B cell (primary cell): ENCODE measurements at regions not wholly inside any gene's neighbourhood (a gene's known extent, or its start where the extent isn't known, plus 50 kb on each side); places are given as distances from the start of the nearest gene placed in this dataset.

Source experiments
- ATAC-seq: fragments of 200-7000 bp; cut with Tn5 transposase; one replicate; pipeline ENCODE4 v1.10.0; 2021; ENCODE audit warnings: low read depth, mild to moderate bottlenecking, moderate number of reproducible peaks, moderate library complexity
- CTCF ChIA-PET: fragments of 350-600 bp; sonication (Branson Sonifier 250); formaldehyde crosslinking; loops from one replicate; lab custom pipeline; 2021; ENCODE audit warnings: antibody characterized with exemption, inconsistent platforms; lab: Charles Lee
- POLR2A ChIA-PET: fragments of 350-600 bp; sonication (Branson Sonifier 250); formaldehyde crosslinking; loops from one replicate; lab custom pipeline; 2021; ENCODE audit warnings: antibody characterized with exemption; lab: Charles Lee
- DNase-seq: peaks from one replicate; pipeline ENCODE4 v3.0.0; 2013
- H2AFZ ChIP-seq: 2 replicates; pipeline ENCODE4 v1.6.1; 2012; ENCODE audit warnings: mild to moderate bottlenecking, low read depth, low read length; ENCODE audit not compliant: insufficient read depth, poor library complexity, severe bottlenecking
- H3K27ac ChIP-seq, 2 donors: 1 replicate in 1 of 2; 2 replicates in 1 of 2; pipeline ENCODE4 v1.5.1; 2012 to 2013; ENCODE audit warnings: low read length in 2 of 2, mild to moderate bottlenecking in 2 of 2, moderate library complexity in 1 of 2
- H3K27me3 ChIP-seq, 4 experiments: fragments of 200-600 bp in 1 of 4; sonication (generic) in 1 of 4; replicated peaks in 1 of 4; 1 replicate in 2 of 4; 2 replicates in 2 of 4; pipeline versions ENCODE4 v1.6.1 to v1.7.0; 2013 to 2016; ENCODE audit warnings: low read length in 3 of 4, mild to moderate bottlenecking in 2 of 4, mixed read lengths in 1 of 4, moderate library complexity in 1 of 4; ENCODE audit not compliant: insufficient read depth in 4 of 4, control insufficient read depth in 3 of 4; ENCODE audit errors: control extremely low read depth in 1 of 4
- H3K36me3 ChIP-seq, 2 experiments: replicated peaks in 1 of 2; 1 replicate in 1 of 2; 2 replicates in 1 of 2; pipeline versions ENCODE4 v1.6.1 to v1.7.1; 2013; ENCODE audit warnings: low read length in 1 of 2; ENCODE audit not compliant: insufficient read depth in 2 of 2, control insufficient read depth in 1 of 2; ENCODE audit errors: control extremely low read depth in 1 of 2, extremely low read depth in 1 of 2
- H3K4me1 ChIP-seq, 2 donors: fragments of 200-600 bp in 1 of 2; sonication (generic) in 1 of 2; 1 replicate in 1 of 2; 2 replicates in 1 of 2; pipeline versions ENCODE4 v1.5.1 to v1.6.1; 2013 to 2017; ENCODE audit warnings: low read length in 2 of 2; ENCODE audit not compliant: control insufficient read depth in 2 of 2, insufficient read depth in 2 of 2
- H3K4me2 ChIP-seq: replicated peaks from 2 replicates; pipeline ENCODE3; 2012; ENCODE audit warnings: mild to moderate bottlenecking, low read depth, low read length; ENCODE audit not compliant: poor library complexity, severe bottlenecking
- H3K4me3 ChIP-seq, 5 experiments: fragments of 200-600 bp in 1 of 5; sonication (generic) in 1 of 5; 1 replicate in 3 of 5; 2 replicates in 2 of 5; pipeline versions ENCODE4 v1.5.1 to v1.7.0; 2011 to 2016; ENCODE audit warnings: low read length in 4 of 5, mild to moderate bottlenecking in 4 of 5, low read depth in 2 of 5, control low read depth in 1 of 5, moderate library complexity in 1 of 5; ENCODE audit not compliant: insufficient read depth in 1 of 5; ENCODE audit errors: control extremely low read depth in 1 of 5, extremely low read depth in 1 of 5
- H3K79me2 ChIP-seq: fragments of 200-600 bp; sonication (generic); one replicate; pipeline ENCODE4 v1.6.0; 2016; ENCODE audit warnings: low read length; ENCODE audit not compliant: control insufficient read depth, insufficient read depth
- H3K9ac ChIP-seq: fragments of 200-600 bp; sonication (generic); 2 replicates; pipeline ENCODE4 v1.6.1; 2017; ENCODE audit warnings: mild to moderate bottlenecking, low read length, moderate library complexity
- H3K9me3 ChIP-seq, 3 donors: one replicate each; pipeline versions ENCODE4 v1.6.1 to v1.7.1; 2013; ENCODE audit warnings: low read length in 2 of 3; ENCODE audit not compliant: control insufficient read depth in 2 of 3, insufficient read depth in 1 of 3; ENCODE audit errors: control extremely low read depth in 1 of 3
- H4K20me1 ChIP-seq: 2 replicates; pipeline ENCODE4 v1.6.0; 2012; ENCODE audit warnings: mild to moderate bottlenecking, low read length; ENCODE audit not compliant: insufficient read depth, control insufficient read depth, poor library complexity, severe bottlenecking
- H3K27ac Mint-ChIP-seq: one replicate; pipeline ENCODE4 v1.8.0; 2021; ENCODE audit warnings: mixed read lengths
- H3K27me3 Mint-ChIP-seq: one replicate; pipeline ENCODE4 v1.8.0; 2021; ENCODE audit warnings: mixed read lengths
- H3K4me1 Mint-ChIP-seq: one replicate; pipeline ENCODE4 v1.8.0; 2021; ENCODE audit warnings: mixed read lengths
- H3K4me3 Mint-ChIP-seq: one replicate; pipeline ENCODE4 v1.8.0; 2021; ENCODE audit warnings: mixed read lengths
- H3K9me3 Mint-ChIP-seq: one replicate; pipeline ENCODE4 v1.8.0; 2022; ENCODE audit warnings: mixed read lengths; ENCODE audit not compliant: insufficient read depth
- EZH2 ChIP-seq: IDR thresholded peaks from 2 replicates; pipeline ENCODE4 v1.6.1; 2012; ENCODE audit warnings: borderline replicate concordance, low read depth, mild to moderate bottlenecking, moderate library complexity, low read length; ENCODE audit not compliant: insufficient read depth, poor library complexity, severe bottlenecking
- WGBS: methylation state at CpG from one replicate; pipeline ENCODE4 v1.1.5; 2013; ENCODE audit warnings: missing lambda C conversion rate; ENCODE audit not compliant: insufficient coverage; 5-methylcytosine and 5-hydroxymethylcytosine counted together
- intact Hi-C: fragments of 100-400 bp; cut with micrococcal nuclease; formaldehyde crosslinking; loops from one replicate; pipeline ENCODE4 v1.10.0; 2022
- TF ChIP-seq, protein P1 (sequence below): fragments of 200-600 bp; IDR thresholded peaks from one replicate; pipeline ENCODE4 v1.8.0; 2022; ENCODE audit warnings: antibody characterized with exemption, mild to moderate bottlenecking

DNA sequence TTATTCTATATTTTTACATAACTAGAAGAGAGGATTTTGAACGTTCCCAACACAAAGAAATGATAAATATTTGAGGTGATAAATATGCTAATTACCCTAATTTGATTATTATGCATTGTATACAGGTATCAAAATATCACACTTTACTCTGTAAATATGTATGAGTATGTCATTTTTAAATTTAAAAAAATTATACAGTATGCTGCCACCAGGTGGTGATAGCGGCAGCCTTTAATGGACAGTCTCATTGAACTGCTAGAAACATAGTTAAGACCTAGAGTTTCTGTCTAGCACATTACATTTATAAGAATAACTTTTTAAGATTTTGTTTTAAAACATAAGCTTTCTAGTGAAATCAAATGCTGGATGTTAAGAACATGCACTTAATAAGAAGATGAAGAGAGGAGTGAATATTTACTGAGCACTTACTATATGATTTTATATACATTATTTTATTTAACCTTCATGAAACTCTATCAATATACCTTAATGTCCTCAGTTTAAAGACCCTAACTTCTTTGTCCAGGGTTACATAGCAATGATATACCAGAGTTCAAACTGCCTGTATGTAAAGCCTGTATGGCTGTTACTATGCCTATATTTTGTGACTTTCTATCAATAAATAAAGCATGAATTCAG, 207.1 kb downstream of the NUF2 start:
- peak; percentile 9 for DNase-seq
- no peaks in the 10 kb centered on the region for H4K20me1 ChIP-seq
- no peak overlapping the region for H3K4me3 ChIP-seq
- no peaks in the 10 kb centered on the region for H3K9me3 ChIP-seq
- H3K27me3 ChIP-seq: no peaks in the 10 kb centered on the region
- ATAC-seq: no peak
- ChIA-PET CTCF (interaction anchor here (0.9 to 2.0 kb wide), 2 partner anchors 9 to 10 kb away, joined by 4 to 5 read pairs; no protein-coding TSS in a partner anchor), POLR2A (no interaction called here)
- H3K4me1 Mint-ChIP-seq: no peaks in the 10 kb centered on the region
- H3K36me3 ChIP-seq: no peaks in the 10 kb centered on the region
- no CpG with 5 or more reads among the region's 2 CpGs for WGBS
- H3K9ac ChIP-seq: no peak overlapping the region
- no peaks in the 10 kb centered on the region for H3K9me3 Mint-ChIP-seq
- intact Hi-C loops: no loop called here
- no peaks in the 10 kb centered on the region for H3K4me1 ChIP-seq
- H3K4me2 ChIP-seq: no peak overlapping the region
- H2AFZ ChIP-seq: no peak overlapping the region
- H3K27ac Mint-ChIP-seq: no peak overlapping the region
- H3K4me3 Mint-ChIP-seq: no peak overlapping the region
- no peaks in the 10 kb centered on the region for H3K79me2 ChIP-seq
- TF ChIP-seq, protein P1, sequence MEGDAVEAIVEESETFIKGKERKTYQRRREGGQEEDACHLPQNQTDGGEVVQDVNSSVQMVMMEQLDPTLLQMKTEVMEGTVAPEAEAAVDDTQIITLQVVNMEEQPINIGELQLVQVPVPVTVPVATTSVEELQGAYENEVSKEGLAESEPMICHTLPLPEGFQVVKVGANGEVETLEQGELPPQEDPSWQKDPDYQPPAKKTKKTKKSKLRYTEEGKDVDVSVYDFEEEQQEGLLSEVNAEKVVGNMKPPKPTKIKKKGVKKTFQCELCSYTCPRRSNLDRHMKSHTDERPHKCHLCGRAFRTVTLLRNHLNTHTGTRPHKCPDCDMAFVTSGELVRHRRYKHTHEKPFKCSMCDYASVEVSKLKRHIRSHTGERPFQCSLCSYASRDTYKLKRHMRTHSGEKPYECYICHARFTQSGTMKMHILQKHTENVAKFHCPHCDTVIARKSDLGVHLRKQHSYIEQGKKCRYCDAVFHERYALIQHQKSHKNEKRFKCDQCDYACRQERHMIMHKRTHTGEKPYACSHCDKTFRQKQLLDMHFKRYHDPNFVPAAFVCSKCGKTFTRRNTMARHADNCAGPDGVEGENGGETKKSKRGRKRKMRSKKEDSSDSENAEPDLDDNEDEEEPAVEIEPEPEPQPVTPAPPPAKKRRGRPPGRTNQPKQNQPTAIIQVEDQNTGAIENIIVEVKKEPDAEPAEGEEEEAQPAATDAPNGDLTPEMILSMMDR: peak; percentile 76
- no peak for TF ChIP-seq EZH2
- peaks cover 2% of the 10 kb centered on the region for H3K27me3 Mint-ChIP-seq
- no peak overlapping the region for H3K27ac ChIP-seq

DNA sequence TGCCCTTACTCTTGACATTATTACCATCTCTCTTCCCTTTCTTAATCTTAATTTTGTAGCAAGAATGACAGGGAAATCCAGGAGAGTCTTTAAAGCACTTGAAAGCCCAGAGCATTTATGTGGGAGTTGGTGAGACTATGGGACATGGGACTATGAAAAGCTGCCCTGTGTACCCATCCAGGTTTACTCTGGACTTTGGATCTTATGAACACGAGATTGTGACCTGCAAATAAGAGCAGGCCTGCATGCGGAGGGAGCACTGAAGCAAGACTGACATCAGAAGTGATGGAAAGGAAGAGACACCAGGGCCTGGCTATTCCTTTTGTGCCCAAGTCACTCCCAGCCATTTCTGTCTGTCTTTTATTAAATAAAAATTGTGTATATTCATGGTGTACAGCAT, 209.6 kb downstream of the NUF2 start:
- H3K9ac ChIP-seq: no peak overlapping the region
- WGBS: no CpG with 5 or more reads among the region's 2 CpGs
- TF ChIP-seq, protein P1: no peak
- no peak for TF ChIP-seq EZH2
- Mint-ChIP-seq H3K27me3 (no peaks in the 10 kb centered on the region), H3K27ac (no peak overlapping the region), H3K9me3 (no peaks in the 10 kb centered on the region), H3K4me1 (no peaks in the 10 kb centered on the region), H3K4me3 (no peak overlapping the region)
- intact Hi-C loops: no loop called here
- ChIA-PET POLR2A (no interaction called here), CTCF (no interaction called here)
- H3K79me2 ChIP-seq: no peaks in the 10 kb centered on the region
- no peak overlapping the region for H3K4me2 ChIP-seq
- no peak for DNase-seq
- H4K20me1 ChIP-seq: no peaks in the 10 kb centered on the region
- H3K9me3 ChIP-seq: no peaks in the 10 kb centered on the region
- H3K4me3 ChIP-seq: no peak overlapping the region
- no peaks in the 10 kb centered on the region for H3K36me3 ChIP-seq
- H3K27me3 ChIP-seq: no peaks in the 10 kb centered on the region
- no peak for ATAC-seq
- no peak overlapping the region for H3K27ac ChIP-seq
- H2AFZ ChIP-seq: no peak overlapping the region
- H3K4me1 ChIP-seq: no peaks in the 10 kb centered on the region
